ENCODE measurements at regions not wholly inside any gene's neighbourhood (a gene's known extent, or its start where the extent isn't known, plus 50 kb on each side); places are given as distances from the start of the nearest gene placed in this dataset.
"Not testable (repeated sequence)": the region's sequence is repeated elsewhere in the genome, so short reads cannot be mapped to it uniquely, and the experiment has no call there.

GRCh38 chr2:52539026-52539970 lies 1228.3 kb upstream of the CHAC2 start:
- no peak for DNase-seq (ENCODE audit: low read depth, low spot score)
- no peak overlapping the region for H3K27ac ChIP-seq

- no peak overlapping the region for H3K27ac ChIP-seq
- no peak for DNase-seq (ENCODE audit: low read depth, low spot score)
These were observed 1230.0 kb upstream of the CHAC2 start for GRCh38 chr2:52537588-52537987.

- H3K27ac ChIP-seq: no peak overlapping the region
- no peak for DNase-seq (ENCODE audit: low read depth, low spot score)
These were observed 1230.6 kb upstream of the CHAC2 start for GRCh38 chr2:52536929-52537460.

- no peak for DNase-seq (ENCODE audit: low read depth, low spot score)
- H3K27ac ChIP-seq: no peak overlapping the region
These were observed 1234.6 kb upstream of the CHAC2 start for GRCh38 chr2:52532956-52533355.

- no peak for DNase-seq (ENCODE audit: low read depth, low spot score)
These were observed 1240.9 kb upstream of the CHAC2 start for GRCh38 chr2:52526735-52527134.

GRCh38 chr2:52520644-52521043 lies 1247.0 kb upstream of the CHAC2 start:
- no peak for DNase-seq (ENCODE audit: low read depth, low spot score)
- H3K27ac ChIP-seq: no peak overlapping the region

More at GRCh38 chr2:52526735-52527134, 1240.9 kb upstream of the CHAC2 start:
- H3K27ac ChIP-seq: no peak overlapping the region

GRCh38 chr2:52518678-52519077 lies 1248.9 kb upstream of the CHAC2 start:
- H3K27ac ChIP-seq: no peak overlapping the region

GRCh38 chr2:52512760-52513159 lies 1254.8 kb upstream of the CHAC2 start:
- DNase-seq (ENCODE audit: low read depth, low spot score): no peak
- no peak overlapping the region for H3K27ac ChIP-seq

More at GRCh38 chr2:52518678-52519077, 1248.9 kb upstream of the CHAC2 start:
- no peak for DNase-seq (ENCODE audit: low read depth, low spot score)

- DNase-seq (ENCODE audit: low read depth, low spot score): no peak
- no peak overlapping the region for H3K27ac ChIP-seq
These were observed 1257.2 kb upstream of the CHAC2 start for GRCh38 chr2:52510432-52510831.

GRCh38 chr2:52502476-52502860 lies 1265.1 kb upstream of the CHAC2 start:
- DNase-seq (ENCODE audit: low read depth, low spot score): no peak
- H3K27ac ChIP-seq: no peak overlapping the region

- H3K27ac ChIP-seq: no peak overlapping the region
- DNase-seq (ENCODE audit: low read depth, low spot score): no peak
These were observed 1265.7 kb upstream of the CHAC2 start for GRCh38 chr2:52501715-52502475.

- DNase-seq (ENCODE audit: low read depth, low spot score): no peak
These were observed 1267.0 kb upstream of the CHAC2 start for GRCh38 chr2:52500561-52500960.

GRCh38 chr2:52498077-52498750 lies 1269.4 kb upstream of the CHAC2 start:
- no peak overlapping the region for H3K27ac ChIP-seq
- no peak for DNase-seq (ENCODE audit: low read depth, low spot score)

More at GRCh38 chr2:52500561-52500960, 1267.0 kb upstream of the CHAC2 start:
- H3K27ac ChIP-seq: no peak overlapping the region

- no peak for DNase-seq (ENCODE audit: low read depth, low spot score)
- H3K27ac ChIP-seq: no peak overlapping the region
These were observed 1271.8 kb upstream of the CHAC2 start for GRCh38 chr2:52495816-52496215.

GRCh38 chr2:52477166-52477565 lies 1290.4 kb upstream of the CHAC2 start:
- DNase-seq (ENCODE audit: low read depth, low spot score): no peak
- no peak overlapping the region for H3K27ac ChIP-seq

GRCh38 chr2:52475590-52475989 lies 1292.0 kb upstream of the CHAC2 start:
- no peak for DNase-seq (ENCODE audit: low read depth, low spot score)
- no peak overlapping the region for H3K27ac ChIP-seq

GRCh38 chr2:52474091-52474490 lies 1293.5 kb upstream of the CHAC2 start:
- H3K27ac ChIP-seq: no peak overlapping the region
- DNase-seq (ENCODE audit: low read depth, low spot score): no peak

GRCh38 chr2:52473526-52473925 lies 1294.1 kb upstream of the CHAC2 start:
- H3K27ac ChIP-seq: no peak overlapping the region
- no peak for DNase-seq (ENCODE audit: low read depth, low spot score)

- not testable (repeated sequence) for DNase-seq (ENCODE audit: low read depth, low spot score); H3K27ac ChIP-seq
These were observed 1297.1 kb upstream of the CHAC2 start for GRCh38 chr2:52470457-52470856.

GRCh38 chr2:52467189-52467588 lies 1300.4 kb upstream of the CHAC2 start:
- no peak for DNase-seq (ENCODE audit: low read depth, low spot score)
- H3K27ac ChIP-seq: no peak overlapping the region
